Esophagus muscularis mucosa (tissue), 3 donors: ENCODE measurements at regions not wholly inside any gene's neighbourhood (a gene's known extent, or its start where the extent isn't known, plus 50 kb on each side); places are given as distances from the start of the nearest gene placed in this dataset.

Experiments
- CTCF ChIP-seq, 3 experiments: fragments of 200-600 bp in 2 of 3; fragments of 450-650 bp in 1 of 3; sonication (generic) in 2 of 3; IDR thresholded peaks; one replicate each; pipeline ENCODE4 v1.5.1; 2017 to 2019; ENCODE audit warnings: antibody characterized with exemption in 3 of 3, mild to moderate bottlenecking in 2 of 3, moderate library complexity in 1 of 3
- POLR2A ChIP-seq: fragments of 450-650 bp; IDR thresholded peaks from one replicate; pipeline ENCODE4 v1.6.1; 2017; ENCODE audit warnings: antibody characterized with exemption, moderate library complexity, mild to moderate bottlenecking, low read depth
- POLR2AphosphoS5 ChIP-seq, 2 donors: sonication (generic); formaldehyde crosslinking; IDR thresholded peaks; one replicate each; pipeline ENCODE4 v1.6.1; 2017; ENCODE audit warnings: antibody characterized with exemption in 2 of 2

- no peak for TF ChIP-seq CTCF (IDR thresholded peaks at IDR 0.05)
- TF ChIP-seq POLR2A: no peak
- no peak for TF ChIP-seq POLR2AphosphoS5 (IDR thresholded peaks at IDR 0.05)
Measured at GRCh38 chr1:106956721-106957120, 99.8 kb upstream of the PRMT6 start.
